HTR-8/SVneo (cell line): ENCODE measurements at regions not wholly inside any gene's neighbourhood (a gene's known extent, or its start where the extent isn't known, plus 50 kb on each side); places are given as distances from the start of the nearest gene placed in this dataset.
"Not testable (repeated sequence)": the region's sequence is repeated elsewhere in the genome, so short reads cannot be mapped to it uniquely, and the experiment has no call there.

ENCODE experiments used
- DNase-seq: peaks from one replicate; pipeline ENCODE4 v3.0.0; 2011; ENCODE audit warnings: low spot score, mixed read lengths; ENCODE audit not compliant: insufficient read length
- FAIRE-seq: peaks from 2 replicates; lab custom pipeline; 2011; peaks lifted over from hg19 to GRCh38; lab: Jason Lieb, UNC

- DNase-seq (no peak), FAIRE-seq (no peak)
These were observed 408.2 kb downstream of the BCOR start for GRCh38 chrX:39689376-39690104.

GRCh38 chrX:39690541-39691415 lies 407.0 kb downstream of the BCOR start:
- FAIRE-seq (no peak), DNase-seq (no peak)

GRCh38 chrX:39691724-39692123 lies 406.0 kb downstream of the BCOR start:
- FAIRE-seq = no peak

GRCh38 chrX:39692796-39693195 lies 405.0 kb downstream of the BCOR start:
- DNase-seq = no peak
- no peak for FAIRE-seq

More at GRCh38 chrX:39691724-39692123, 406.0 kb downstream of the BCOR start:
- no peak for DNase-seq

GRCh38 chrX:39693298-39693697 lies 404.5 kb downstream of the BCOR start:
- FAIRE-seq = no peak

GRCh38 chrX:39702636-39703035 lies 395.1 kb downstream of the BCOR start:
- not testable (repeated sequence) for DNase-seq, FAIRE-seq

More at GRCh38 chrX:39693298-39693697, 404.5 kb downstream of the BCOR start:
- DNase-seq = no peak

GRCh38 chrX:39703307-39703706 lies 394.5 kb downstream of the BCOR start:
- DNase-seq (no peak), FAIRE-seq (no peak)

- no peak for FAIRE-seq
- DNase-seq = no peak
These were observed 393.2 kb downstream of the BCOR start for GRCh38 chrX:39704590-39704989.

- DNase-seq (peak; percentile 50), FAIRE-seq (peak; percentile 88)
These were observed 392.5 kb downstream of the BCOR start for GRCh38 chrX:39705290-39705689.

GRCh38 chrX:39709364-39709763 lies 388.4 kb downstream of the BCOR start:
- no peak for DNase-seq

GRCh38 chrX:39709812-39710211 lies 387.9 kb downstream of the BCOR start:
- FAIRE-seq = no peak
- no peak for DNase-seq

More at GRCh38 chrX:39709364-39709763, 388.4 kb downstream of the BCOR start:
- FAIRE-seq = no peak

- FAIRE-seq = no peak
- no peak for DNase-seq
These were observed 387.0 kb downstream of the BCOR start for GRCh38 chrX:39710776-39711175.

GRCh38 chrX:39714471-39714870 lies 383.3 kb downstream of the BCOR start:
- FAIRE-seq = no peak

GRCh38 chrX:39716401-39716800 lies 381.4 kb downstream of the BCOR start:
- no peak for FAIRE-seq

More at GRCh38 chrX:39714471-39714870, 383.3 kb downstream of the BCOR start:
- no peak for DNase-seq

GRCh38 chrX:39716802-39717540 lies 380.8 kb downstream of the BCOR start:
- DNase-seq = no peak
- FAIRE-seq = no peak

More at GRCh38 chrX:39716401-39716800, 381.4 kb downstream of the BCOR start:
- DNase-seq = no peak

GRCh38 chrX:39718981-39719380 lies 378.8 kb downstream of the BCOR start:
- DNase-seq = no peak
- no peak for FAIRE-seq

GRCh38 chrX:39720945-39721344 lies 376.8 kb downstream of the BCOR start:
- FAIRE-seq = no peak
- DNase-seq = no peak

- FAIRE-seq (no peak), DNase-seq (no peak)
These were observed 376.0 kb downstream of the BCOR start for GRCh38 chrX:39721566-39722279.

- DNase-seq = no peak
- peak; percentile 57 for FAIRE-seq
These were observed 373.2 kb downstream of the BCOR start for GRCh38 chrX:39724544-39724943.

- DNase-seq = no peak
- FAIRE-seq = peak; percentile 23
These were observed 372.6 kb downstream of the BCOR start for GRCh38 chrX:39725114-39725513.
